GM21619 (cell line): ENCODE measurements at regions not wholly inside any gene's neighbourhood (a gene's known extent, or its start where the extent isn't known, plus 50 kb on each side); places are given as distances from the start of the nearest gene placed in this dataset.

ENCODE experiments used
- ATAC-seq: cut with Tn5 transposase; IDR thresholded peaks from one replicate; pipeline ENCODE4 v1.9.1; 2021; ENCODE audit not compliant: unreplicated experiment

DNA sequence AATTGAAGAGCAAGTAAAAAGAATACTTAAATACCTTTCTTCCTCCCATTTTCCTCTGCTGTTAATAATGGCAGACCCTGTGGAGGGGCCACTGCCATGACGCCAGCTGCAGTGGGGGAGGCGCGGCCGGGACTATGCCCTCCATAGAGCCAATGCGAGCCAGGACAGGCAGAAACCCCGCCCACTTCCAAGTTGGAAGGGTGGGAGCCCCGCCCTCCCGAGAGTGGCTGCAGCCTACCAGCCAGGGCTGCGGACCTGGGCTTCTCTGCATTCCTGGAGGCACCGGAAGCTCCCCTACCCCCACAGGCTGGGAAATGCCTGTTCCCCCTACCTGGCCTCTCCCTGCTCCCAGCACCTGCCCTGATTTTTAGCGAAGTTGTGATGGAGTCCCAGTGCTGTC lies 439.4 kb upstream of the CDH19 start:
- no peak for ATAC-seq

DNA sequence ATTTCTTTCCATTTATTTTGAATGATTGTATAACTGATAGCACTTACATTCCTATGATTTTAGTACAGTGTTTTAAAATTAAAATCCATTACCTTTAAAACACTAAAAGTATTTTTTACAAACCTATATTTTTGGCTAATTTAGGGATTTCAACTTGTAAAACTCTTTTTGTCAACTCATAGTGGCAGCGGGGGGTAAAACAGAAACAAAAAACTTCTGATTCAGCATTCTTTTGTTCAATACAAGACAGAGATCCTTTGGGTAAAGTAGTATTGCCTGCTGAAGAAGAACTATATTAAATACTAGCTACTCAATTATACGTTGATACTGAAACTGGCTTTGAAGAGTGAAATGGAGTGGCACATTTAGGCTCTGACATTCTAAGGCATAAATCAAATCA lies 437.4 kb upstream of the CDH19 start:
- ATAC-seq: no peak

DNA sequence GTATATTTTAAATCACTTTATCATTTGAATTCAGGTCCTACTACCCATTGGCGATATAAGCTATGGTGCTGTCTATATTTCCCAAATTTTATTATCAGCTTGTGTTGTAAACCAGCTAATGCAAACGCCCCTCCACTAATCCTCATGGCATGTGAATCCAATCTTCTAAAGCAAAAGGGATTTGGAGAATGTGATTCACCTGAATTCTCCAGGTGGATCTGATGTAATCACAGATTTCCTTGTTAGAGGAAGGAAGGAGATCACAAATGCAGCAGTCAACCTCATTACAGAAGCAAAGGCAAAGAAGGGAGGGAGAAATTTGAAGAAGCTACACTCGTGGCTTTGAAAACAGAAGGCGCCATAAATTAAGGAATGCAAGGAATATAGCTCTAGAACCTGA lies 431.1 kb upstream of the CDH19 start:
- ATAC-seq: no peak

GRCh38 chr18:67023059-67023458 lies 419.2 kb upstream of the CDH19 start:
- no peak for ATAC-seq

GRCh38 chr18:67010919-67011318 lies 407.0 kb upstream of the CDH19 start:
- no peak for ATAC-seq

GRCh38 chr18:67007999-67008398 lies 404.1 kb upstream of the CDH19 start:
- ATAC-seq: no peak

GRCh38 chr18:67007085-67007484 lies 403.2 kb upstream of the CDH19 start:
- ATAC-seq: no peak

GRCh38 chr18:67001052-67001451 lies 397.2 kb upstream of the CDH19 start:
- ATAC-seq: no peak

DNA sequence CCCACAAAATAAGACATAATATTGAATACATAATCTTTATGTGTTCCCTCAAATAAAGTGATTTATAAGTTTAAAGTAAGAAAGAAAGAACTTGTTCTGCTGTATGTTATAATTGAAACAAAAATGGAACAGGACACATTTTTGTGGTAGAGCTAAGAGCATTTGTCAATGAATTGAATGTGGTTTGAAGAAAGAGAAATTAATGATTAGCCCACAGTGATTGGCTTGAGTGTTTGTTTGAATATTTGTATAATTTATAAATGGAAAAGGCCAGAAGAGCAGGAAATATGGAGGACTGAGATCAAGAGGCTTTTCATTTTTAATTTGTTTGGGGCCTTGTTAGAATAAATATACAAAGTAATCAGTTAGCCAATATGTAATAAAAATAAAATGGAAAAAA lies 395.1 kb upstream of the CDH19 start:
- ATAC-seq: no peak

DNA sequence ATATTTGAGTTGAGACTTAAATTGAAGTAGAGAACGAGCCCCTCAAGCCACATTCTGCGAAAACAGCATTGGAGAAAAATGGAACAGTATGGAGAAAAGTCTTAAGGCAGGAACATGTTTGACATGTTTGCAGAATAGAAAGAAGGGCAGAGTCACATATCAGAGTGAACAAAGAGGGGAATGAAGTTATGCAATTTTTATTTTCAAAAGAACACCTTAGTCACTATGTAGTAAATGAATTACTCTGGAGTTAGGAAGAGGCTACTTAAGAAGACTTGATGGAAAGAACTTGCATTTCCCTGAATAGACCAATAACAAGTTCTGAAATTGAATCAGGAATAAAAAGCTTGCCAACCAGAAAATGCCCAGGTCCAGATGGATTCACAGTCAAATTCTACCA lies 391.4 kb upstream of the CDH19 start:
- no peak for ATAC-seq

DNA sequence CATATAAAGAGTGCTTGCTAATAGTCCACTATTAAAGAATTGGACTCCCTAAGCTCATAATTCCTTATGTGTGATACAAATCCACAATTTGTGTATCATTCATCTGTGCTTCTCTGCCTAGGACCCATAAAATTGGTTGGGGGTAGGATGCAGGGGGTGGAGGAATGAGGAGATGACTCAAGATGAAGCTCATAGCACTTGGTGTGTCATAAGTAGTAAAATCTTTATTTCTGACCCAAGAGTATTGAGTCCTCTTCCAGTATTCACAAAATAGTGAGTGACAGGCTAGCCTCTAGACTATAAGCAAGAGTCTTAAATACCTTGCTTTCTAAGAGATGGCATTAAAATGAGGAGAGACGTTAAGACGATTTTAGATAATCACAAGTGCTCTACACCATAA lies 390.9 kb upstream of the CDH19 start:
- ATAC-seq: no peak

DNA sequence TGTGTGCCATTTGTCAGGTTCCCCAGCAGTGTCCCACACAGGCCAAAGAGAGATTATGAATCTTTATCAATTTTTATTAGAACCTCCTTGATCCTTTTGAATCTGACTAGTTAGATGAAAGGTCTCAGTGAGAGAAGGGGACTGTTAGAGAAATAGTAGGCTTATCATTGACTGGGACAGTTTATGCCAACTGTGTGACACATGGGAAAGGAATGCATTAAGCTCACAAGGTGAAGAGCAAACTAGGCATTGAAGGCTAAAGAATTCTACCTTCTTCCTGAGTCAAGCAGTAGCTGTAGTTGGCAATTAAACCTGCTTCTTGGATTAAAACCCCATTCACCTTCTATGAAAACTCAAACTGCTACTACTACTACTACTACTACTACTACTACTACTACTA lies 389.6 kb upstream of the CDH19 start:
- no peak for ATAC-seq

DNA sequence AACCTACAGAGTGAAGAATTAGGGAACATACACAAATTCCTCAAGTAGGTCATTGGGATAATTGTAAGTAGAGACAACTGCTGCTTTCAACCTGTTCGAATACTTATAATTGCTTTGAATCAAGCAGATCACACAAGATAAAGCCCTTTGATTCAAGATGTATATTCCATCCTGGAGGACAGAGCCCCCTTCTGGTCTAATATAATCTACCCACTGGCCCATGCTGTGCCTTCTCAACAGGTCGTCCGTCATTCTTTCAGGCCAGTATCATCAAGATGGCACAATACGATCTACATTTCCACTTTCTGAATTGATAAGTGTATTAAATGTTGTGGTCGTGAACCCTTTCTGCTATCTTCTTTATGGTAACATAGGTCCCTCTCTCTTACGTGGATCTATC lies 387.0 kb upstream of the CDH19 start:
- no peak for ATAC-seq

DNA sequence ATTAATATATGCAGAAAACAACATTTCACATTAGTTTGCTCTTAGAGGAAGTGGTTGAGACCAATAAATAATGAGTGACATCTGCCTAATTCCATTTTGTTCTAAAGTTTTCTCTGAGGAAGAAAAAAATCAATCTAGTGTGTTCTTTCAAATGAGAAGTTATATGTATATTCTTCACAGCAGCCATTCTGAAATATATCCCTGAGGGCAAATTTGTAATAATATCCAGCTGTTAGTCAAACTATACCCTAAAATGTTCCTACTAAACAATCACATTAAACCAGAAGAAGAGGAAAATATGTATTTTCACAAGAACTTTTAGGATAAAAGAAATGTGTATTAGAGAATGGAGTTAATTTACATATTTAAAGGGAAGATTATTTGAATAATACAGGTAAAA lies 375.1 kb upstream of the CDH19 start:
- ATAC-seq: no peak

- no peak for ATAC-seq
Observed at GRCh38 chr18:66972681-66973080, 368.8 kb upstream of the CDH19 start.

- ATAC-seq: no peak
Observed at GRCh38 chr18:66971960-66972359, 368.1 kb upstream of the CDH19 start.

DNA sequence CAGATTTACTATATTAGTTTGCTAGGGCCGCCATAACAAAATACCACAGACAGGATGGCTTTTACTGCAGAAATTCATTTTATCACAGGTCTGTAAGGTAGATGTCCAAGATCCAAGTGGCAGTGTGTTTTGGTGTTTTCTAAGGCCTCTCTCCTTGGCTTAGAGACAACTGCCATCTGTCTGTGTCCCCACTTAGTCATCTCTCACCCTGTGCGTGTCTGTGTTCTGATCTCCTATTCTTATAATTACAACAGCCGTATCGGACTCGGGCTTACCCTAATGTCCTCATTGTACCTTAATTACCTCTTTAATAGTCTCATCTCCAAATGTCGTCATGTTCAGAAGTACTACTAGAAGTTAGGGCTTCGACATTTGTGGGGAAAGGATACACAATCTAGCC lies 362.3 kb upstream of the CDH19 start:
- ATAC-seq: no peak

DNA sequence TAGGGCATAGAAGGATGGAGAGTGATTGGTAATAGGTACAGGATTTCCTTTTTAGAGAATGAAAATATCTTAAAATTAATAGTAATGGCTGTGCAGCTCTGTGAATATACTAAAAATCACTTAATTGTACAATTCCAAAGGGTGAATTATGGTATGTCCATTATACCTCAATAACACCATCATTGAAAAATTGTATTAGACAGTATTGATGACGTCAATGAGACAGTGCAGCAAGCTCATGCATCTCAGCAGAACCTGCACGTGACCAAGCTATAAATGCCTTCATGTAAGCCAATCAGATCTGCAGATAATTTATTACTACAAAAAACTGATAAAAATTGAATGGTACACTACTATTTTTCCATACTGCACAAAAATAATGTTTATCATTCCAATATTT lies 354.4 kb upstream of the CDH19 start:
- no peak for ATAC-seq

- no peak for ATAC-seq
Observed at GRCh38 chr18:66951750-66952149, 347.9 kb upstream of the CDH19 start.

DNA sequence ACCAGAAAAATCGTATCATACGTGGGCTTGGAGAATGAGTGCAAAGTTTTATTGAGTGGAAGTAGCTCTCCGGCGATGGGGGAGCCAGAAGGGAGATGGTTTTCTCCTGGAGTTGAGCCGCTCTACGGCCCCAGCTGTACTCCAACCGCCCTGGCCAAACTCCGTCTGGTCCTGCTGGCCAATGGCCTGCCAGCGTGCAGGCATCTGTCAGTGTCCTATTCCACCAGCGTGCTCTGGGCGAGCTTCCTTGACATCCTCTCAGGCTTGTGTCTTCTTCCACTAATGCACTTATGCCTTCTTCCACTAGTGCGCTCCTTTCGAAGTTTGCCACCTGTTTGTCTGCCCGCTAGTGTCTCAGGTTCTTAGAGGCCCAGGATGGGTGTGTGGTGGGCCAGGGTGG lies 345.5 kb upstream of the CDH19 start:
- no peak for ATAC-seq

DNA sequence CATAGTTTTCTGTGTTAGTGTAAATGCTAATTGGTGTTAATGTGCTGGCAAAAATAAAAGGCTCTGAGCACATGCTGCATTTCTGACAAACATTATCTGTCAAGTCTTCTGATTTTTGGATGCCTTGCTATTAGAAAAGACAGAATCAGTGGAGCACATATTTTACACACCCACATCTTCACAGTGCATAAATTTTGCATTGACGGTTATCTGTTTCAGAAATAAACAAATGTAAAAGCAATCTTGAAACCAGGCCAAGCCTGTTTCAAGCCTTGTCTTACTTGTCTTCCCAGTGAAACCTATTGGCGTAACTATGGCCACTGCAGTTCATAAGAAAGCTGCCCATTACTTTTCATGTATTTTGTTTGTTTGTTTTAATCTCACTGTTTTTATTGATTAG lies 333.7 kb upstream of the CDH19 start:
- no peak for ATAC-seq

- no peak for ATAC-seq
Observed at GRCh38 chr18:66931010-66931409, 327.1 kb upstream of the CDH19 start.

DNA sequence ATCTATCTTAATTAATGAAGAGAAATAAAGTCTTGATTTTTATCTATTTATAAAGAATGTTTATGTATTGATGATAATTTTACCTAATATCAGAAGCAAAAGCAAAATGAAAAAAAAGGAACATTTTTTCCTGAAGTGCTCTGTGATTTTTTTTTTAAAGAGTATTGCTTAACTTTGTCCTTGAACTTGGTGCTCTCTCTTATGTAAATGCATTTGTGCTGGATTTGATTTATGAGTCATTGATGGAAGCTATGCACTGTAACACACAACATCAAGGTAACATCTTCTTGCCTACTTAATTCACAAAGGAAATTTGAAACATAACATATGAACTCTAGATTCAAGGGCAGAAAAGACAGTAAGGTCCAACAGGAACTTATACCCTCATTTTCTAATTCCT lies 312.9 kb upstream of the CDH19 start:
- ATAC-seq: no peak

DNA sequence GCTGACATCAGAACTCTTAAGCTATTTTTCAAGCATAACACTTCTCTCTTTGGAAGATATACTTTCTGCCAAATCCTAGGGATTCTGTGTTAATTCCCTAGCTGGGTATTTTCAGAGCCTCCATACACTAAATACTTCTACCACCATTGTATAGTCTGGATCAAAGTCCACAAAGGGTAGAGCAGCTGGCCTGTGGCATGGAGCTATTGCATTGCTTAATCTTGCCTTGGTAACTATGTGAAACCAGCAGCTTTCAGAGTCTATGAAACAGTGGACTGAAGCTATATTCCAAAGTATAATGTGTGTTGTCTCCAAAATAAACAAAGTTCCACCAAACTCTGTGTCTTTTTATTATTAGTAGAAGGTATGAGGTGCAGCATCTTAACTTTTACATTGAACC lies 296.9 kb upstream of the CDH19 start:
- ATAC-seq: no peak
